ENCODE measurements at regions not wholly inside any gene's neighbourhood (a gene's known extent, or its start where the extent isn't known, plus 50 kb on each side); places are given as distances from the start of the nearest gene placed in this dataset.

GRCh38 chr12:87778065-87778464 is 251.1 kb downstream of the C12orf50 start:
- H3K4me3 Mint-ChIP-seq (ENCODE audit: unreplicated experiment), result no peak overlapping the region
- no peak for TF ChIP-seq CTCF (IDR thresholded peaks at IDR 0.05; ENCODE audit: unreplicated experiment)

GRCh38 chr12:87775784-87776183 is 253.4 kb downstream of the C12orf50 start:
- Mint-ChIP-seq H3K36me3 (ENCODE audit: low read depth, unreplicated experiment) (no peaks in the 10 kb centered on the region), H3K27ac (ENCODE audit: unreplicated experiment) (no peak overlapping the region), H3K4me3 (ENCODE audit: unreplicated experiment) (no peak overlapping the region), H3K9me3 (ENCODE audit: unreplicated experiment) (no peaks in the 10 kb centered on the region), H3K27me3 (ENCODE audit: unreplicated experiment) (no peaks in the 10 kb centered on the region), H3K4me1 (ENCODE audit: unreplicated experiment) (no peaks in the 10 kb centered on the region)
- no peak for DNase-seq (ENCODE audit: low spot score)
- TF ChIP-seq CTCF (IDR thresholded peaks at IDR 0.05; ENCODE audit: unreplicated experiment), result no peak

More at GRCh38 chr12:87778065-87778464, 251.1 kb downstream of the C12orf50 start:
- DNase-seq (ENCODE audit: low spot score), result no peak
- no peak overlapping the region for H3K27ac Mint-ChIP-seq (ENCODE audit: unreplicated experiment)
- H3K27me3 Mint-ChIP-seq (ENCODE audit: unreplicated experiment), result no peaks in the 10 kb centered on the region
- H3K9me3 Mint-ChIP-seq (ENCODE audit: unreplicated experiment), result no peaks in the 10 kb centered on the region
- H3K4me1 Mint-ChIP-seq (ENCODE audit: unreplicated experiment), result no peaks in the 10 kb centered on the region
- H3K36me3 Mint-ChIP-seq (ENCODE audit: low read depth, unreplicated experiment), result no peaks in the 10 kb centered on the region

- TF ChIP-seq CTCF (IDR thresholded peaks at IDR 0.05; ENCODE audit: unreplicated experiment), result no peak
- H3K4me1 Mint-ChIP-seq (ENCODE audit: unreplicated experiment), result no peaks in the 10 kb centered on the region
- no peak overlapping the region for H3K27ac Mint-ChIP-seq (ENCODE audit: unreplicated experiment)
- H3K9me3 Mint-ChIP-seq (ENCODE audit: unreplicated experiment), result no peaks in the 10 kb centered on the region
- H3K4me3 Mint-ChIP-seq (ENCODE audit: unreplicated experiment), result no peak overlapping the region
- H3K27me3 Mint-ChIP-seq (ENCODE audit: unreplicated experiment), result no peaks in the 10 kb centered on the region
- no peak for DNase-seq (ENCODE audit: low spot score)
- H3K36me3 Mint-ChIP-seq (ENCODE audit: low read depth, unreplicated experiment), result no peaks in the 10 kb centered on the region
Observed at GRCh38 chr12:87775051-87775450, 254.2 kb downstream of the C12orf50 start.

- no peak for TF ChIP-seq CTCF (IDR thresholded peaks at IDR 0.05; ENCODE audit: unreplicated experiment)
- Mint-ChIP-seq H3K27ac (ENCODE audit: unreplicated experiment) (no peak overlapping the region), H3K4me1 (ENCODE audit: unreplicated experiment) (no peaks in the 10 kb centered on the region), H3K36me3 (ENCODE audit: low read depth, unreplicated experiment) (no peaks in the 10 kb centered on the region), H3K4me3 (ENCODE audit: unreplicated experiment) (no peak overlapping the region), H3K27me3 (ENCODE audit: unreplicated experiment) (no peaks in the 10 kb centered on the region), H3K9me3 (ENCODE audit: unreplicated experiment) (no peaks in the 10 kb centered on the region)
- DNase-seq (ENCODE audit: low spot score), result no peak
Observed at GRCh38 chr12:87772401-87772800, 256.8 kb downstream of the C12orf50 start.

- Mint-ChIP-seq H3K27me3 (ENCODE audit: unreplicated experiment) (no peaks in the 10 kb centered on the region), H3K36me3 (ENCODE audit: low read depth, unreplicated experiment) (no peaks in the 10 kb centered on the region), H3K9me3 (ENCODE audit: unreplicated experiment) (no peaks in the 10 kb centered on the region), H3K4me1 (ENCODE audit: unreplicated experiment) (no peaks in the 10 kb centered on the region), H3K27ac (ENCODE audit: unreplicated experiment) (no peak overlapping the region), H3K4me3 (ENCODE audit: unreplicated experiment) (no peak overlapping the region)
- DNase-seq (ENCODE audit: low spot score), result no peak
- TF ChIP-seq CTCF (IDR thresholded peaks at IDR 0.05; ENCODE audit: unreplicated experiment), result no peak
Observed at GRCh38 chr12:87768501-87769287, 260.5 kb downstream of the C12orf50 start.
